GM23338 (cell line): ENCODE measurements at regions not wholly inside any gene's neighbourhood (a gene's known extent, or its start where the extent isn't known, plus 50 kb on each side); places are given as distances from the start of the nearest gene placed in this dataset.

Source experiments
- CREB1 ChIP-seq: fragments of 250-450 bp; sonication (Bioruptor Pico); IDR thresholded peaks from 2 replicates; pipeline ENCODE4 v1.5.0; 2020; ENCODE audit warnings: low read depth, mild to moderate bottlenecking, moderate library complexity
- EZH2 ChIP-seq: fragments of 200-600 bp; sonication (generic); IDR thresholded peaks from one replicate; pipeline ENCODE4 v1.8.0; 2017; ENCODE audit warnings: antibody characterized with exemption, mild to moderate bottlenecking, low read depth; ENCODE audit not compliant: unreplicated experiment
- EZH2phosphoT487 ChIP-seq: fragments of 200-600 bp; sonication (generic); IDR thresholded peaks from one replicate; pipeline ENCODE4 v1.8.1; 2018; ENCODE audit warnings: antibody characterized with exemption; ENCODE audit not compliant: unreplicated experiment
- JUNB ChIP-seq: IDR thresholded peaks from one replicate; pipeline ENCODE4 v1.6.1; 2016; ENCODE audit warnings: antibody characterized with exemption; ENCODE audit not compliant: unreplicated experiment
- NANOG ChIP-seq: IDR thresholded peaks from 2 replicates; pipeline ENCODE4 v1.6.1; 2016; ENCODE audit warnings: antibody characterized with exemption, borderline replicate concordance
- POLR2AphosphoS5 ChIP-seq: IDR thresholded peaks from 2 replicates; pipeline ENCODE4 v1.6.1; 2016; ENCODE audit warnings: antibody characterized with exemption, low read depth
- REST ChIP-seq: IDR thresholded peaks from one replicate; pipeline ENCODE4 v1.6.1; 2018; ENCODE audit warnings: antibody characterized with exemption; ENCODE audit not compliant: unreplicated experiment
- STAT1 ChIP-seq: IDR thresholded peaks from one replicate; pipeline ENCODE4 v1.6.1; 2016; ENCODE audit warnings: antibody characterized with exemption; ENCODE audit not compliant: unreplicated experiment
- ZNF114 ChIP-seq: fragments of 250-450 bp; sonication (Bioruptor Pico); IDR thresholded peaks from 2 replicates; pipeline ENCODE4 v1.5.0; 2020; ENCODE audit warnings: mild to moderate bottlenecking, moderate library complexity
- ZNF331 ChIP-seq: fragments of 250-450 bp; sonication (Bioruptor Pico); IDR thresholded peaks from 2 replicates; pipeline ENCODE4 v1.5.0; 2020; ENCODE audit warnings: low read depth, mild to moderate bottlenecking, moderate library complexity
- ZNF462 ChIP-seq: fragments of 250-450 bp; sonication (Bioruptor Pico); IDR thresholded peaks from 2 replicates; pipeline ENCODE4 v1.5.0; 2020; ENCODE audit warnings: mild to moderate bottlenecking, moderate library complexity
- TF ChIP-seq, protein P1 (sequence below), 2 experiments: fragments of 200-600 bp in 1 of 2; sonication (generic) in 1 of 2; conservative IDR thresholded peaks; 2 replicates each; pipeline versions ENCODE4 v1.5.1 to v1.6.1; 2016 to 2017; ENCODE audit warnings: antibody characterized with exemption in 2 of 2, low read depth in 2 of 2, mild to moderate bottlenecking in 2 of 2, moderate library complexity in 1 of 2
- TF ChIP-seq, protein P2 (sequence below): IDR thresholded peaks from 2 replicates; pipeline ENCODE4 v1.6.1; 2016; ENCODE audit warnings: antibody characterized with exemption

DNA sequence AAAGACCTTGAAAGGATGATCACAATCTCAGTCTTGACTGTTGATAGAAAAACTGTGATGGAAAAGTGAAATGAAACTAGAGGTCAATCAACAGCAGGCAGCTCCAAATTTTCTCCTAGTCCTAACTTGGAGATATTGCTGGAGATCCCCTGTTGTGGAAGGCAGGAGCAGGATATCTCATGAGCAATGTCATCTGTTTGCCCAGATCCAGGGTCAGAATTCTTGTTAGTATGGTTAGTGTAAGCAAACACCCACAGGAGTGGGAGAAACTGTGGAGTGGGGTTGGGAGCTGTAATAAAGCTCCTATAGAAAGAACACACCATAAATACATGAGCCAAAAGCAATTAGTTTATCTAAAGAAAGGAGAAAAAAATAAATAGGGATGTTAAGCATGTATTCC lies 169.0 kb downstream of the AKR1D1 start:
- TF ChIP-seq, protein P1, sequence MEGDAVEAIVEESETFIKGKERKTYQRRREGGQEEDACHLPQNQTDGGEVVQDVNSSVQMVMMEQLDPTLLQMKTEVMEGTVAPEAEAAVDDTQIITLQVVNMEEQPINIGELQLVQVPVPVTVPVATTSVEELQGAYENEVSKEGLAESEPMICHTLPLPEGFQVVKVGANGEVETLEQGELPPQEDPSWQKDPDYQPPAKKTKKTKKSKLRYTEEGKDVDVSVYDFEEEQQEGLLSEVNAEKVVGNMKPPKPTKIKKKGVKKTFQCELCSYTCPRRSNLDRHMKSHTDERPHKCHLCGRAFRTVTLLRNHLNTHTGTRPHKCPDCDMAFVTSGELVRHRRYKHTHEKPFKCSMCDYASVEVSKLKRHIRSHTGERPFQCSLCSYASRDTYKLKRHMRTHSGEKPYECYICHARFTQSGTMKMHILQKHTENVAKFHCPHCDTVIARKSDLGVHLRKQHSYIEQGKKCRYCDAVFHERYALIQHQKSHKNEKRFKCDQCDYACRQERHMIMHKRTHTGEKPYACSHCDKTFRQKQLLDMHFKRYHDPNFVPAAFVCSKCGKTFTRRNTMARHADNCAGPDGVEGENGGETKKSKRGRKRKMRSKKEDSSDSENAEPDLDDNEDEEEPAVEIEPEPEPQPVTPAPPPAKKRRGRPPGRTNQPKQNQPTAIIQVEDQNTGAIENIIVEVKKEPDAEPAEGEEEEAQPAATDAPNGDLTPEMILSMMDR (conservative IDR thresholded peaks at IDR 0.05; ENCODE audit: low read depth in 2 of 2) = no peak
- TF ChIP-seq POLR2AphosphoS5 = no peak
- TF ChIP-seq EZH2phosphoT487 = no peak
- TF ChIP-seq EZH2 = no peak
- TF ChIP-seq ZNF114 = no peak
- no peak for TF ChIP-seq REST
- TF ChIP-seq, protein P2, sequence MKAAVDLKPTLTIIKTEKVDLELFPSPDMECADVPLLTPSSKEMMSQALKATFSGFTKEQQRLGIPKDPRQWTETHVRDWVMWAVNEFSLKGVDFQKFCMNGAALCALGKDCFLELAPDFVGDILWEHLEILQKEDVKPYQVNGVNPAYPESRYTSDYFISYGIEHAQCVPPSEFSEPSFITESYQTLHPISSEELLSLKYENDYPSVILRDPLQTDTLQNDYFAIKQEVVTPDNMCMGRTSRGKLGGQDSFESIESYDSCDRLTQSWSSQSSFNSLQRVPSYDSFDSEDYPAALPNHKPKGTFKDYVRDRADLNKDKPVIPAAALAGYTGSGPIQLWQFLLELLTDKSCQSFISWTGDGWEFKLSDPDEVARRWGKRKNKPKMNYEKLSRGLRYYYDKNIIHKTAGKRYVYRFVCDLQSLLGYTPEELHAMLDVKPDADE = no peak
- TF ChIP-seq CREB1 = no peak
- TF ChIP-seq JUNB = no peak
- TF ChIP-seq ZNF331 (CRISPR knock-in tag) = no peak
- TF ChIP-seq STAT1 = no peak
- TF ChIP-seq NANOG = no peak
- no peak for TF ChIP-seq ZNF462
